ENCODE measurements at regions not wholly inside any gene's neighbourhood (a gene's known extent, or its start where the extent isn't known, plus 50 kb on each side); places are given as distances from the start of the nearest gene placed in this dataset.

- no peak for DNase-seq (ENCODE audit: low read depth in 2 of 2)
- Histone ChIP-seq H3K9me3 (ENCODE audit: control insufficient read depth, insufficient read depth, low read depth, low read length) (no peaks in the 10 kb centered on the region), H4K20me1 (ENCODE audit: control insufficient read depth, extremely low read depth, insufficient read depth, low read length) (no peaks in the 10 kb centered on the region), H2AFZ (ENCODE audit: low read length) (no peak overlapping the region), H3K4me3 (replicated peaks in 1 of 4; ENCODE audit: control extremely low read depth in 1 of 4, insufficient read depth in 1 of 4, low read depth in 3 of 4, low read length in 4 of 4) (no peak overlapping the region), H3K4me2 (ENCODE audit: extremely low read depth, insufficient read depth, low read length) (no peak overlapping the region), H3K27ac (ENCODE audit: insufficient read depth, low read length) (no peak overlapping the region), H3K4me1 (ENCODE audit: control insufficient read depth, extremely low read depth, insufficient read depth, low read length) (no peaks in the 10 kb centered on the region), H3K27me3 (ENCODE audit: control insufficient read depth, insufficient read depth, low read length) (no peaks in the 10 kb centered on the region), H3K36me3 (ENCODE audit: control insufficient read depth, insufficient read depth, low read length) (no peaks in the 10 kb centered on the region), H3K9ac (ENCODE audit: insufficient read depth, low read length) (no peak overlapping the region), H3K79me2 (ENCODE audit: control insufficient read depth, insufficient read depth, low read length) (no peaks in the 10 kb centered on the region)
- no peak for TF ChIP-seq EZH2 (IDR thresholded peaks at IDR 0.05; ENCODE audit: low read length, missing control alignments)
- no peak for TF ChIP-seq CTCF (conservative IDR thresholded peaks at IDR 0.05 in 1 of 2, IDR thresholded peaks at IDR 0.05 in 1 of 2; ENCODE audit: low read depth in 1 of 2, low read length in 2 of 2)
Measured at GRCh38 chr2:21229302-21229701, 105.5 kb downstream of the TDRD15 start.

DNA sequence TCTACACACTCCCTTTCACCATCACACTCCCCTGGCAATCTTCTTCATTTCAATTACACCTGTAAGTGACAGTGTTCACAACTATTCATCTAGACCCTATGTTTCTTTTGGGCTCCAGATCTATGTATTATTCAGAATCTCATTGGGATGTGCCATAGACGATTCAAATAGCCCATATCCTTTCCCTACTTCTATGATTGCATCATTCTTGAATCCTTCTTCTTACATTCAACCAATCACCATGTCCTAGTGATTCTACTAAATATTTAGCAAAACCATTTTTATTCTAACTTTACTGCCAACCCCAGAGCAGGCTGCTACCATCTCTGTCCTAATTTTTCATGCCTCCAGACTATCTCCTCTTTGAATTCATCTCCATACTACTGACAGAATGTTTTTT lies 106.4 kb downstream of the TDRD15 start:
- Histone ChIP-seq H3K4me2 (ENCODE audit: extremely low read depth, insufficient read depth, low read length) (no peak overlapping the region), H3K79me2 (ENCODE audit: control insufficient read depth, insufficient read depth, low read length) (no peaks in the 10 kb centered on the region), H3K27ac (ENCODE audit: insufficient read depth, low read length) (no peak overlapping the region), H3K4me1 (ENCODE audit: control insufficient read depth, extremely low read depth, insufficient read depth, low read length) (no peaks in the 10 kb centered on the region), H3K9me3 (ENCODE audit: control insufficient read depth, insufficient read depth, low read depth, low read length) (no peaks in the 10 kb centered on the region), H3K9ac (ENCODE audit: insufficient read depth, low read length) (no peak overlapping the region), H4K20me1 (ENCODE audit: control insufficient read depth, extremely low read depth, insufficient read depth, low read length) (no peaks in the 10 kb centered on the region), H3K27me3 (ENCODE audit: control insufficient read depth, insufficient read depth, low read length) (no peaks in the 10 kb centered on the region), H2AFZ (ENCODE audit: low read length) (no peak overlapping the region), H3K4me3 (replicated peaks in 1 of 4; ENCODE audit: control extremely low read depth in 1 of 4, insufficient read depth in 1 of 4, low read depth in 3 of 4, low read length in 4 of 4) (no peak overlapping the region), H3K36me3 (ENCODE audit: control insufficient read depth, insufficient read depth, low read length) (no peaks in the 10 kb centered on the region)
- no peak for DNase-seq (ENCODE audit: low read depth in 2 of 2)
- TF ChIP-seq CTCF (conservative IDR thresholded peaks at IDR 0.05 in 1 of 2, IDR thresholded peaks at IDR 0.05 in 1 of 2; ENCODE audit: low read depth in 1 of 2, low read length in 2 of 2): no peak
- no peak for TF ChIP-seq EZH2 (IDR thresholded peaks at IDR 0.05; ENCODE audit: low read length, missing control alignments)

- H2AFZ ChIP-seq (ENCODE audit: low read length): no peak overlapping the region
- no peaks in the 10 kb centered on the region for H3K4me1 ChIP-seq (ENCODE audit: control insufficient read depth, extremely low read depth, insufficient read depth, low read length)
- no peak overlapping the region for H3K4me2 ChIP-seq (ENCODE audit: extremely low read depth, insufficient read depth, low read length)
- H4K20me1 ChIP-seq (ENCODE audit: control insufficient read depth, extremely low read depth, insufficient read depth, low read length): no peaks in the 10 kb centered on the region
- H3K79me2 ChIP-seq (ENCODE audit: control insufficient read depth, insufficient read depth, low read length): no peaks in the 10 kb centered on the region
- H3K9me3 ChIP-seq (ENCODE audit: control insufficient read depth, insufficient read depth, low read depth, low read length): no peaks in the 10 kb centered on the region
- DNase-seq (ENCODE audit: low read depth in 2 of 2): no peak
- H3K4me3 ChIP-seq (replicated peaks in 1 of 4; ENCODE audit: control extremely low read depth in 1 of 4, insufficient read depth in 1 of 4, low read depth in 3 of 4, low read length in 4 of 4): no peak overlapping the region
- H3K36me3 ChIP-seq (ENCODE audit: control insufficient read depth, insufficient read depth, low read length): no peaks in the 10 kb centered on the region
- no peak for TF ChIP-seq EZH2 (IDR thresholded peaks at IDR 0.05; ENCODE audit: low read length, missing control alignments)
- no peak for TF ChIP-seq CTCF (conservative IDR thresholded peaks at IDR 0.05 in 1 of 2, IDR thresholded peaks at IDR 0.05 in 1 of 2; ENCODE audit: low read depth in 1 of 2, low read length in 2 of 2)
- no peak overlapping the region for H3K9ac ChIP-seq (ENCODE audit: insufficient read depth, low read length)
- H3K27me3 ChIP-seq (ENCODE audit: control insufficient read depth, insufficient read depth, low read length): no peaks in the 10 kb centered on the region
- H3K27ac ChIP-seq (ENCODE audit: insufficient read depth, low read length): no peak overlapping the region
Measured at GRCh38 chr2:21231985-21232384, 108.2 kb downstream of the TDRD15 start.
